ENCODE measurements at regions not wholly inside any gene's neighbourhood (a gene's known extent, or its start where the extent isn't known, plus 50 kb on each side); places are given as distances from the start of the nearest gene placed in this dataset.

DNA sequence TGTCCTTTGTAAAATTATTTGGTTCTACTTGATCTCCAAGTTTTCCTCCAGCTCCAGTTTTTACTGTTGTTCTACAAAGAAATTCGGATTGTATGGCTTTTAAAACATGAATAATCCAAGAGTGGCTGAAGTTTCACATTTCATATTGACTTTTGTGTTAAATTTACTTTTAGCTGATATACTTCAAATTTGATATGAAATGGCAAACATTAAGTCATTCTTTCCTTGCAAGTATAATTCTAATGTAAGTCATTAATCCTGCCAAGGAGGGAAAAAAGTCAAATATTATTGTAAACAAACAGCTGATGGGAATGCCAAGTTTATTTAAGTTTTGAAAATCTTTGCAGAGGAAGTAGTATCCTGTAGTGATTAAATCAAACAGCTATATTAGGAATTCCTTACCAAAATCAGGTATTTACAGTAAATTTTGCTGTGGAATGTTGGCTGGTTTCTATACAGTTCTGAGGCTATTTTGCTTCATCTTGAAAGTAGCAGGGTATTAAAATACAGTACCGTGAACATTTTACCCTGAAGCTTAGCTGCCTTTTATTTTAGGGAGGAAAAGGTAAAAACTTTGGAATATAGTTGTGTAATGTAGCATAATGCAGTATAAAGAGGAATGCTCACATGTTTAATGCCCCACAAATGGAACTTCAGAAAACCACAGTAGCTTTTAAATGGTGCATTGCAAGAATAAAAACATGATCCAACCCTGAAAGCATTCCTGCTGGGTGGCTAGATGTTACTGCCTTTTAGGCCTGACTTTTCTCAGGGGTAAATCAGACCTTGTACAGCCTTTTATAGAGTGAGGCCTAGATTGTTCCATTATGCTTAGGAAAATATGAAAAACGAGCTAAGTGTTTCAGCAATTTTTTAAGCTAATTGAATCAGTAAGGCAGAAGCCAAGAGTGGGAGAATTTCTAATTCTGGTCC, 62.7 kb upstream of the NT5C1B start:
- DNase-seq (ENCODE audit: low spot score): no peak

DNA sequence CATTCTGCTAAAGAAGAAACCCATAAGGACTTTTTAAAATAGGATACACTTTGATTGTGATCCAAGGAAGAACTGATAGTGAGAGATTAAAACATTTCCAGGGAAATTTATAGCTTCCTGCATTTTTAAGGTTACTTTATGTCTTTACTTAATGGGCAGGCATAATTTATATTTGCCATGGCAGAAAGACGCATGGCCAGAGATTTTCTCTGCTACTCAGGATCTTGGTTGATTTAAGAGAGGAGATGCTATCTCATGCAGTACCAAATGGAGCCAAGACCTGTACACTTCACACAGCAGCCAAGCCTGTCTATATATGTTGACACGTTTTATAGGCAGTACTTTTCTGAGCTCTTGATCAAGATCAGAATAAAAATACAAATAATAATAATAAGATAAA, 60.9 kb upstream of the NT5C1B start:
- no peak for DNase-seq (ENCODE audit: low spot score)

DNA sequence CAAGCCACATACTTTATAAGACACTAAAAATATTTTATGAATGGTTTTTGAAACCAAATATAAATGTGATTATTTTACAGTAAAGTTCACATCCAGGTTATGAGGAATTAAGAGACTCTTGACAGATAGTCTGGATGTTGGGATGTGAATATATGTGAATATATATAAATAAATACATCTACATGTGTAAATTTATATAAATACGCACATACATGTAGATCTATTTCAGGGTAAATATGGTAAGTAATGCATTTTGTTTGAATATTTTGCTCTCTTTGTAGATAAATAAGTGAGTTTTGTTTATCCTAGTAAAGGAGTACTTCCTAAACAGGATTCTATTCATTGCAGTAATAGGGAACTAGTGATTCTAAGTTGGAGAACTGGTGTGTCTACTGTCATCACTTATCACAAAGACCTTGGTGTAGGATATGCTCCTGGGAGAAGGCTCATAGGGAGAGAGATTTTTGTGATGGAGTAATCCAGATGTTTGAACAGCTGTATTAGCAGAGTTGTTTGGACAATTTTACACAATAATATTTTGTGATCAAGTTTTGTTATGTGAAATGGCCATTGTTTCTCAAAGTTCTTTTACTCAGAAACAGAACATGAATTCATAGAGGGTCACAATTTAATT, 60.2 kb upstream of the NT5C1B start:
- no peak for DNase-seq (ENCODE audit: low spot score)

DNA sequence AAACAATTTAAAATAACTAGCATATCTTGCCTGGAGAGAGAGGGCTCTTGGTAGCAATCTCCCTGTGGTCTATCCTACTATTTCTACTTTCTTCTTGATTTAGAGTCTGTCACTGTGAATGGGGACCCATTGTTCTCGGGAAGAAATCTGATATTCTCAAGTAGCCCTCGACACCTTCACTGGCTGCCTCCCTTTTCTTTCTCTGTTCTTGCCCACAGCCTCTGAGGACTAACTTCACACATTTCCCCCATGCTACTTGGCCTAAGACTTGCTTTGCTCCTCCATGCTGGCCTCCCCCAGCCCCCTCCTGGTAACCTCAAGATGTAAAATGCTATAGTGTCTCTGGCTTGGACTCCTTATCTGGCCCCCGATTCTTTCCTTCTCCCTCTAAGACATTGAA, 58.8 kb upstream of the NT5C1B start:
- no peak for DNase-seq (ENCODE audit: low spot score)

DNA sequence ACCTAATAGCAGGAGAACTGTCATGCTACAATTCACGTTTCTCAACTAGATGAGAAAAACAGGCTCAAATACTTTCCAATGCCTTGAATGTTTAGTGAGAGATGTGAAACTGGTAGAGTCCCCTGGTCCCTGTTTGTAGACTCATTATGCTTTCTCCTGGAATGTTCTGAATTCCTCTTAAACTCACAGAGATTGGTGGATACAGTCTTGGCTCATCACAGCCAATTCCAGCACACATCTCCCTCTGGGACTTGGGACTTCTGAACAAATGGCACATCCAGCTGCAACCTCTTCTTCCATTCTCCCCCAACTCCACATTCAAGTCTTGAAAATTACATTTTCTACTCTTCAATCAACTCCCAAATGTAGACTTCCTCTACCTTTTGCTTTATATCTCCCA, 58.4 kb upstream of the NT5C1B start:
- no peak for DNase-seq (ENCODE audit: low spot score)

DNA sequence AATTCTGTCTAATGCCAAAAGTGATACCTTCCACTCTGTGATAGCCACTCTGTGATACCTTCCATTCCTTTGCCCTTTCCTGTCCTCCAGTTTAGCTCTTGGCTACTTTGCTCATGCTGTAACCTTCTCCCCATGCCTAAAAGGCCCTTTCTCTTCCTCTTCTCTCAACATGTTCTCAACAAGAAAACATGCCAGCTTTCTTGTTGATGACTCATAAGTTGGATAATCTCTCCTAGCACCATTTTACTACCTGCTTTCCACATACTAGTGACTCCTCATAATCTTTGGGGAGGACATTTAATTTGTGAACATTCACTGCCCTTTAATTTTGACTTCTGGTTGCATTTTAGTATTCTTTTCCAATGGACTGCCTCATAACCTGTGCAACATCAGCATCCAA, 55.9 kb upstream of the NT5C1B start:
- DNase-seq (ENCODE audit: low spot score): no peak

DNA sequence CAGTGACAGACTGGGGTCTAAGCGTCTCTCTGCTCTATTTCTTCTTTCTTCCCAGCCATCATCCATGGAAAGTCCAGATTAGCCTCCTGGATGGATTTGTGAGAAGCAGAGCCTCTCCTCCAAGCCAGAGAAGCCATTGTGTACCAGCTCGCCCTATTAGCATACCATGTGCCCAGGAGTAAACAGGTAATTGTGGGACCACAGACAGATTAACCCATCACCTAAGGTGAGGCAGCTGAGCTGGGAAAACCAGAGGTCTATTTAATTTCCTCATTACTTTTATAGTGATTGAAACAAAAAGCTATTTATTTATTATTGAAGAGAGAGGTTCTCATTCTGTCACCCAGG, 54.7 kb upstream of the NT5C1B start:
- no peak for DNase-seq (ENCODE audit: low spot score)

DNA sequence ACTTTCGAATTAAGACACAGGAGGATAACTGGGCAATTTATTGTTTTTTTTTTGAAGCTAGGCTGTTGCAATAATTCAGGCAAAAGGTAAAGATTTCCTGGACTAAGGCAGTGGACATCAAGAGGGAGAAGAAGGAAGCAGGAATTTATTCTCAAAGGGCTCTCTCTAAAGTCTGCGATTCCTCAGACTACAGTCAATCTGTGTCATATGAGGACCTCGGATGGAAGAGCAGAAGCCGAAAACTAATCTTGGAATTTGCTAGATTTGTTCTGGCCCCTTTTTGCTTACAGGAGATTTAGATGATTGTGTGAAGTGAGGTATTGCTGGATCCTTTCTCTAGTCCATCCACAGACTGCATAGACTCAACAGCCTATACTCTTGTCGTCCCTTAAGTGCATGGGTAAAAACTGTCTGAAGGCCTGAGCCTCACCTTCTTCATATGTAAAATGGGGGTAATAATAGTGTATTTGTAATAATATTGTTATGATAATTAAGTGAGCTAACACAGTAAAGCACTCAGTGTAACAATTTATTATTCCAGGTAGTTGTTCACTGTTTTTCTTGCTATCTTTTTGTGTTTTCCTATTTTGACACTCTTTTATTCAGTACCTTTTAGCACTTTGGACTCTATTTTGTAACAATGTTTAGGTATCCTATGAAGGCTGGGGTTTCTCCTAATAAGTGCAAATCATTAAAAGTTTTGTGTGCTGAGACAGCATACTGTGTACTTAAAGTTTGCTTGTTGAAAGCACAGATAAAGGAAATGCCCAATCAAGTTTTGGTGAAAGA, 54.2 kb upstream of the NT5C1B start:
- no peak for DNase-seq (ENCODE audit: low spot score)

DNA sequence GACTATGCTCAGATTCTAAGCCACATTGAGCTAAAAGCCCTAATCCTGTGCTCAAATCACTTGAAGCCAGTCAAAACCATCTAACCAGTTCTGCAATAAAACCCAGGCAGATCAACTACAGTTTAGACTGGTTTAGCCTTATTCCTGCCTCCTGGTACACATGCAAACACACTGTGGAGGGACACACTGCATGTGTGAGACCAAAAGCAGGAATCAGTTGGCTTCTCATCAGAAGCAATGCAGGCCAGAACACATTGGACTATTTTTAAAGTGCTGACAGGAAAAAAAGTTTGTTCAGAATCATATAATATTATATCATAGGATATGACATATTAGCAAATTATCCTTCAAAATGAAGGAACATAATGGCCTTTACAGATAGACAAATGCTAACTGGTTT, 52.5 kb upstream of the NT5C1B start:
- DNase-seq (ENCODE audit: low spot score): no peak

DNA sequence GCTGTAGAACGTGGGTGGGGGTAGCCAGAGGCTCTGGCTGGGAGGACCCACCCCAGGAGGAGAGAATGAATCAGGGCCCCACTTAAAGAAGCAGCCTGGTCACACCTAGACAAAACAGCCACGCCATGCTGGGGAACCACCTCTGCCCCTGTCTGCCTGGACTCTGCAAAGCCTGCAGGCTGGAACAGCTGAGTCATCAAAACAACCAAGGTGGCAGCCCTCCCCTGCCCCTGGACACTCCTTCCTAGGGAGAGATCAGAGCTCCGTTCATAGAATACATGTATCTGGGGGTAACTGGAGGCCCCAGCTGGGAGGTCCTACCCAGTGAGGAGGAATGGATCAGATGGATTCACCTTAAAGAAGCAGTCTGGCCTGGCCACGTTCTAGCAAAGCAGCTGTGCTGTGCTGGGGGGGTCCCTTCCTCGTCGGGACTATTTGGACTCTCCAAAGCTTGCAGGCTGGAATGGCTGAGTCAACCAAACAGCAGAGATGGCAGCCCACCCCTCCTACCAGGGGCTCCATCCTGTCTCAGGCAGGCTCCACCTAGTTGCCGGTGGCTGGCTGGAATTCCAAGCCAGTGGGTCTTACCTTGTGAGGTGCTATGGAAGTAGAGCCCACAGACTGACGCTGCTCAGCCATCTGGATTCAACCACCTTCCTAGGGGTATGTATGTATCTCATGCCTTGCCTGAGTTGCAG, 50.5 kb upstream of the NT5C1B start:
- DNase-seq (ENCODE audit: low spot score): no peak
